ENCODE measurements at regions not wholly inside any gene's neighbourhood (a gene's known extent, or its start where the extent isn't known, plus 50 kb on each side); places are given as distances from the start of the nearest gene placed in this dataset.

GRCh38 chr2:147198651-147199171 is 646.1 kb upstream of the ACVR2A start:
- DNase-seq, result no peak
- no peak for ATAC-seq
- Histone ChIP-seq H3K4me3 (ENCODE audit: low read length) (no peak overlapping the region), H3K27me3 (ENCODE audit: low read length) (no peaks in the 10 kb centered on the region), H3K4me2 (ENCODE audit: low read length) (no peak overlapping the region), H3K4me1 (ENCODE audit: insufficient read depth, low read length) (peaks cover 7% of the 10 kb centered on the region), H3K79me2 (ENCODE audit: low read length) (no peaks in the 10 kb centered on the region), H4K20me1 (ENCODE audit: low read length) (no peaks in the 10 kb centered on the region), H3K27ac (ENCODE audit: low read length) (no peak overlapping the region), H3K9me2 (replicated peaks; ENCODE audit: low read length) (no peaks in the 10 kb centered on the region), H3F3A (ENCODE audit: low read length, unreplicated experiment) (no peaks in the 10 kb centered on the region), H2AFZ (ENCODE audit: low read length) (no peak overlapping the region), H3K36me3 (ENCODE audit: low read depth, low read length) (no peaks in the 10 kb centered on the region), H3K9me3 (ENCODE audit: low read length) (no peaks in the 10 kb centered on the region), H3K9ac (ENCODE audit: low read length) (no peak overlapping the region)
- intact Hi-C loops (cut with micrococcal nuclease), result no loop called here
- no TSS peak for BruUV-seq (replicated peaks)
- POLR2A ChIA-PET (ENCODE audit: unreplicated experiment), result no interaction called here
- CTCF ChIA-PET, result no interaction called here
- TF ChIP-seq EZH2 (IDR thresholded peaks at IDR 0.05; ENCODE audit: low read length, unreplicated experiment) (no peak), EZH2phosphoT487 (IDR thresholded peaks at IDR 0.05; ENCODE audit: borderline replicate concordance, low read length) (no peak), CTCF (conservative IDR thresholded peaks at IDR 0.05; ENCODE audit: low read depth, low read length) (no peak)

- H4K20me1 ChIP-seq (ENCODE audit: low read length), result no peaks in the 10 kb centered on the region
- no peaks in the 10 kb centered on the region for H3K9me2 ChIP-seq (replicated peaks; ENCODE audit: low read length)
- no peaks in the 10 kb centered on the region for H3K27me3 ChIP-seq (ENCODE audit: low read length)
- no peaks in the 10 kb centered on the region for H3K36me3 ChIP-seq (ENCODE audit: low read depth, low read length)
- no peaks in the 10 kb centered on the region for H3K9me3 ChIP-seq (ENCODE audit: low read length)
- no peak overlapping the region for H3K4me2 ChIP-seq (ENCODE audit: low read length)
- DNase-seq, result no peak
- ATAC-seq, result no peak
- H3K27ac ChIP-seq (ENCODE audit: low read length), result no peak overlapping the region
- no peak overlapping the region for H3K9ac ChIP-seq (ENCODE audit: low read length)
- H3K4me3 ChIP-seq (ENCODE audit: low read length), result no peak overlapping the region
- intact Hi-C loops (cut with micrococcal nuclease), result no loop called here
- ChIA-PET POLR2A (ENCODE audit: unreplicated experiment) (no interaction called here), CTCF (no interaction called here)
- TF ChIP-seq EZH2 (IDR thresholded peaks at IDR 0.05; ENCODE audit: low read length, unreplicated experiment), result no peak
- TF ChIP-seq CTCF (conservative IDR thresholded peaks at IDR 0.05; ENCODE audit: low read depth, low read length), result no peak
- no peak for TF ChIP-seq EZH2phosphoT487 (IDR thresholded peaks at IDR 0.05; ENCODE audit: borderline replicate concordance, low read length)
- H3F3A ChIP-seq (ENCODE audit: low read length, unreplicated experiment), result no peaks in the 10 kb centered on the region
- H3K79me2 ChIP-seq (ENCODE audit: low read length), result no peaks in the 10 kb centered on the region
- no TSS peak for BruUV-seq (replicated peaks)
- H3K4me1 ChIP-seq (ENCODE audit: insufficient read depth, low read length), result no peaks in the 10 kb centered on the region
- no peak overlapping the region for H2AFZ ChIP-seq (ENCODE audit: low read length)
Measured at GRCh38 chr2:147197754-147198483, 646.9 kb upstream of the ACVR2A start.

- ATAC-seq (peak; percentile 70), DNase-seq (peak; percentile 90)
- Histone ChIP-seq H3K4me3 (ENCODE audit: low read length) (no peak overlapping the region), H3K9me3 (ENCODE audit: low read length) (no peaks in the 10 kb centered on the region), H3K9me2 (replicated peaks; ENCODE audit: low read length) (no peaks in the 10 kb centered on the region), H3K36me3 (ENCODE audit: low read depth, low read length) (no peaks in the 10 kb centered on the region), H4K20me1 (ENCODE audit: low read length) (no peaks in the 10 kb centered on the region), H3K27ac (ENCODE audit: low read length) (peak overlapping the region; percentile 96), H3K27me3 (ENCODE audit: low read length) (no peaks in the 10 kb centered on the region), H3K4me2 (ENCODE audit: low read length) (peak overlapping the region; percentile 56), H2AFZ (ENCODE audit: low read length) (peak overlapping the region; percentile 34; the same call in 1 of the 2 replicates), H3F3A (ENCODE audit: low read length, unreplicated experiment) (no peaks in the 10 kb centered on the region), H3K4me1 (ENCODE audit: insufficient read depth, low read length) (peaks cover 31% of the 10 kb centered on the region), H3K9ac (ENCODE audit: low read length) (peak overlapping the region; percentile 68), H3K79me2 (ENCODE audit: low read length) (no peaks in the 10 kb centered on the region)
- no TSS peak for BruUV-seq (replicated peaks)
- ChIA-PET POLR2A (ENCODE audit: unreplicated experiment) (no interaction called here), CTCF (no interaction called here)
- no peak for TF ChIP-seq EZH2phosphoT487 (IDR thresholded peaks at IDR 0.05; ENCODE audit: borderline replicate concordance, low read length)
- no peak for TF ChIP-seq CTCF (conservative IDR thresholded peaks at IDR 0.05; ENCODE audit: low read depth, low read length)
- no peak for TF ChIP-seq EZH2 (IDR thresholded peaks at IDR 0.05; ENCODE audit: low read length, unreplicated experiment)
- intact Hi-C loops (cut with micrococcal nuclease), result no loop called here
Measured at GRCh38 chr2:147182260-147182659, 662.6 kb upstream of the ACVR2A start.

All from PC-3 (cell line).